ENCODE measurements at regions not wholly inside any gene's neighbourhood (a gene's known extent, or its start where the extent isn't known, plus 50 kb on each side); places are given as distances from the start of the nearest gene placed in this dataset.

GRCh38 chr4:140256335-140256734 is 102.4 kb upstream of the MAML3 start:
- TF ChIP-seq, protein P1, sequence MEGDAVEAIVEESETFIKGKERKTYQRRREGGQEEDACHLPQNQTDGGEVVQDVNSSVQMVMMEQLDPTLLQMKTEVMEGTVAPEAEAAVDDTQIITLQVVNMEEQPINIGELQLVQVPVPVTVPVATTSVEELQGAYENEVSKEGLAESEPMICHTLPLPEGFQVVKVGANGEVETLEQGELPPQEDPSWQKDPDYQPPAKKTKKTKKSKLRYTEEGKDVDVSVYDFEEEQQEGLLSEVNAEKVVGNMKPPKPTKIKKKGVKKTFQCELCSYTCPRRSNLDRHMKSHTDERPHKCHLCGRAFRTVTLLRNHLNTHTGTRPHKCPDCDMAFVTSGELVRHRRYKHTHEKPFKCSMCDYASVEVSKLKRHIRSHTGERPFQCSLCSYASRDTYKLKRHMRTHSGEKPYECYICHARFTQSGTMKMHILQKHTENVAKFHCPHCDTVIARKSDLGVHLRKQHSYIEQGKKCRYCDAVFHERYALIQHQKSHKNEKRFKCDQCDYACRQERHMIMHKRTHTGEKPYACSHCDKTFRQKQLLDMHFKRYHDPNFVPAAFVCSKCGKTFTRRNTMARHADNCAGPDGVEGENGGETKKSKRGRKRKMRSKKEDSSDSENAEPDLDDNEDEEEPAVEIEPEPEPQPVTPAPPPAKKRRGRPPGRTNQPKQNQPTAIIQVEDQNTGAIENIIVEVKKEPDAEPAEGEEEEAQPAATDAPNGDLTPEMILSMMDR (conservative IDR thresholded peaks at IDR 0.05; ENCODE audit: low read length): no peak
- no peak for TF ChIP-seq EZH2phosphoT487 (IDR thresholded peaks at IDR 0.05; ENCODE audit: borderline replicate concordance)

Data from Loucy (cell line).